Hippocampal formation (tissue), 2 donors: ENCODE measurements at regions not wholly inside any gene's neighbourhood (a gene's known extent, or its start where the extent isn't known, plus 50 kb on each side); places are given as distances from the start of the nearest gene placed in this dataset.

Source experiments
- DNase-seq, 2 donors: peaks; one replicate each; lab custom pipeline; 2025; lab: John Stamatoyannopoulos, UW

DNA sequence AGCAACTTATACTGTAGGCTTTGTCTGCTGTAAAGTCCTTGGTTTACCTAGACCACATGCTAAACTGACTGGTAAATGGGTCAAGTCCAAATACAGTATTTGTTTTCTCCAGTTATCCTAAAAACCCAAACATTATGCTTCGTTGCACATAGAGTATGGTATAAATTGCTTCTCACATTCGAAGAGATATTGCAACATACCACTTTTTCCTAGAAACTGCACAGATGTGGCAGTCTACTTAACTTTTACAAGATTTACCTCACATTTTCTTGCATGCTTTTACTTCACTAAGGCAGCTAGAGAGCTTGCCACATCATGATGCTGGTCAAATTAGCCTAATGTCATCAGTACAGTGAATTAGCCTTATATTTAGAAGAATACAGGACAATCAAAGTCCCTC is 66.0 kb upstream of the SCN7A start:
- DNase-seq: no peak

DNA sequence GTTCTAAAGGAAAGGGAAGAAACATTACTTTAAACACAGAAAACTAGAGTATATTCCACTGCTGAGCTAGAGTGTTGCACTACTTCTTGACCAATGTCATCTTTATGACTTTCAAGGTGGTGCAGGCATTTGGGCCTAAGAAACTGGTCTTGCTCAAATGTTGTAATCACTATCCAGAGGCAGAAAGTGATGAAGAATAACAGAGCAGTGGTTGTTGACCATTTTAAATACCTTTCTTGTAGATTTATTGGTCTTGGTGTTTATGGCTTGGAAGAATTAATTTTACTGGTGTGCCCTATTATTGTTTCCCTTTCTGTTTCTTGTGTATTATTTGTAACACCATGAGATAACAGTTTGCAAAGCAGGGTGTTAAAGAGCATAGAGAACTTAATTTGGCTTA is 56.9 kb upstream of the SCN7A start:
- no peak for DNase-seq

- no peak for DNase-seq
Observed at GRCh38 chr2:166545473-166545872, 51.4 kb upstream of the SCN7A start.
